HG03442 (cell line): ENCODE measurements at regions not wholly inside any gene's neighbourhood (a gene's known extent, or its start where the extent isn't known, plus 50 kb on each side); places are given as distances from the start of the nearest gene placed in this dataset.
A peak's percentile ranks its signal among the peaks of the same experiment; 100 is the strongest.
"Not testable (repeated sequence)": the region's sequence is repeated elsewhere in the genome, so short reads cannot be mapped to it uniquely, and the experiment has no call there.

Source experiments
- ATAC-seq: cut with Tn5 transposase; IDR thresholded peaks from one replicate; pipeline ENCODE4 v1.9.1; 2021; ENCODE audit warnings: mild to moderate bottlenecking, moderate library complexity; ENCODE audit not compliant: unreplicated experiment

DNA sequence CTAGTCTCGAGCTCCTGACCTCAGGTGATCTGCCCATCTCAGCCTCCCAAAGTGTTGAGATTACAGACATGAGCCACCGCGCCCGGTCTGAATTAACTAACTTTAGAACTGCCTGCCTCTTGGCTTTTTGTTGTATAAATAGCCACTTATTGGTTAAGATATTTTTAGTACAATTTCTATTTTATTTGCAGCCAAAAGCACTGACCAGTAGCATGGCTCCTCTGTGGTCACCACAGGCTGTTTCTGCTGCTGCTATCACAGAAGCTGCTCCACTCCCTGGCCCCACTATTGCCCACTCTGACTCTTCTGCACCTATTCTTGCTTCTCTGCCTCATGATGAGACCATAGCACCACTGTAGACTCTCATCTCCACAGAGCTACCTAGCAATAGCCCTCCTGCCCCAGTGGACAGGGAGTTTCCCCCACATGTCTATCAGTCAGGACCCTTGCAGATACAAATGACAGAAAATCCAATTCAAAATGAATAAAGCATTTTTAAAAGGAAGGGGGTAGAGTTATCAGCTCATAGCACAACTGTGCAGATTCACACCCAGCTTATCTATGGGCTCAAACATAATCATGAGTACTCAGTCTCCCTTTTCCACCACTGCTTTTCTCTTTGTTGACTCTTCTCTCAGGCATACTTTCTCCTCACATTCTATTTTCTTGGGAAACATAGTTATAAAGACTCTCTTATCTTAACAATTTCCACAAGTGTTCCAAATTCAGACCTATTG, 151.8 kb upstream of the EPB41L4A start:
- no peak for ATAC-seq

DNA sequence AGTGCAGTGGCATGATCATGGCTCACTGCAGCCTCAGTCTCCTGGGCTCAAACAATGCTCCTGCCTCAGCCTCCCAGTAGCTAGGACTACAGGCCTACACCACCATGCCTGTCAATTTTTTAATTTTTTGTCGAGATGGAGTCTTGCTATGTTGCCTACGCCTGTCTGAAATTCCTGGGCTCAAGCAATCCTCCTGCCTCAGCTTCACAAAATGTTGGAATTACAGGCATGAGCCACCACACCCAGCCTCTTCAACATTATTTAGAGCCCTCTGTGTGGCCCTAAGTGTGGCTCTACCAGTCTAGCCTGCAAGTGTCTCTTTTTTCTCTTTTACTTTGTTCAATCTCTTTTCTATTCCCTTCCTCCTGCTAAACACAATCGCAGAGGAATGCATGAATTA, 154.4 kb upstream of the EPB41L4A start:
- ATAC-seq, result no peak

DNA sequence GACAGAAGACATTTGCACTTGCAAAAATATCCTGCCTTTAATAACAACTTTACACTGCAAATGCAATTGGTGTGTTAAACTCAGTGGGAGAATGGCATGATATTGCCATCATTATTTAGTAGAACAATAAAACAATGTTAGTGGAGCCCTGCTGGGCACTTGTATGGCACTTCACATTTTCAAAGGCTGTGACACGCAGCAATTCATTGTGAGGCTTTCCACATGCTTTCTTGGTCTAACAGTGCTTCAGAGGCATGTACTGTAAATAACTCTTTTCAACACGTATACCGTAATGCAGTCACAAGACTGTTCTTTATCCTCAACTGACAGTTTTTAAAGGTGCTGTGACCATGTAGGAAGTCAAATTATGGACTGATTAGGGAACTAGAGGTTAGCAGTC, 155.5 kb upstream of the EPB41L4A start:
- no peak for ATAC-seq

DNA sequence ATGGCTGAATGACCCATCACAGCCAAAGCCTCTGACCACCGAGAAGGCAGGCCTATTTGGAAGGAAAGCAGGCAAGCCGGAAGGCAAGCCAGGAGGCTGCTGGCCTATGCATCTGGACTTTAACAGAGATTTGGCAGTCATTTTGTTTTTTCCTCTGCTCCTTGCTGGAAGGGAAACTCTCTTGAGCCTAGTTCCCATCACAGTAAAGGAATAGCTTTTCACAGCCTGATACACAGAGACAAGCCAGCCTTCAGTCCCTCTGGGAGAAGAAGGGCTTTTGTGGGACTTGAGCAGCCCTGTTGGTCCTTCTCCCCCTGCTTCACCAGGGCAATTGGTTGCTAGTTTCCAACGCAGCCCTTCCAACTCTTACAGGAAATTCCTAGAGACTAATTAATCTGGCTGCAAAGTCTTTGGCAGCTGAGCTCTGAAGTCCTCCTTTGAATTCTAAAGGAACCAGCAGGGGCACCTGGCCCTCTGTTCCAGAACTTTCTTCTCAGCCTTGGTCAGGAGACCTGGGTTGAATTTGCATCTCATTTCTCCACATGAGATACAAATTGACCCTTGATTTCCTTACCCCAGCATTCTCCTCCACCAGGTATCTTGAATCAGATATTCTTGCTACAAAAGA, 157.3 kb upstream of the EPB41L4A start:
- ATAC-seq, result no peak

DNA sequence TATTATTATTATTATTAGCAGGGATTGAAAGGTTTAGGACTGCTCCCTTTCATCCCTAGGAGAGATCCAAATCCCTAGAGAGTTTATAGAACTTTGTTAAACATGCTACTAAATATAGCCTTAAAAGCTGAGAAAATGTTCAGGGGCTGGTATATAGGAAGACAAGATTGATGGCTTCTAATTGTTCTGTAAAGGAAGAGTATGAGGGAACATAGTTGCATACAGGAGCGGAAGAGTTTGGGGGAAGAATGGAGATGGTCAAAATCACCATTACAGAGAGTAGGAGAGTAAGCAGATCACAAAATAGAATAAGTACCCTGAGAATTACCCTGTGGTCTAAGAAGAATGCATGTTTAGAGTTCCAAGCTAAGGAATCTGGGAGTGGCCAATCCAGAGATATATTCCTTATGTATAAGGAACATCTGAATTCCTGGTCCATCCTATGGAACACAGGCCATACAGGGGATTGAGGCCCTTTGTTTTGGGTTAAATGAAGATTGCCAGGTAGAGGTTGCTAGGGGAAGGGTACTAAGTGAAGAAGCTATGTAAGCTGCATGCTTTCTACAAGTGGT, 158.0 kb upstream of the APC start:
- ATAC-seq, result no peak

DNA sequence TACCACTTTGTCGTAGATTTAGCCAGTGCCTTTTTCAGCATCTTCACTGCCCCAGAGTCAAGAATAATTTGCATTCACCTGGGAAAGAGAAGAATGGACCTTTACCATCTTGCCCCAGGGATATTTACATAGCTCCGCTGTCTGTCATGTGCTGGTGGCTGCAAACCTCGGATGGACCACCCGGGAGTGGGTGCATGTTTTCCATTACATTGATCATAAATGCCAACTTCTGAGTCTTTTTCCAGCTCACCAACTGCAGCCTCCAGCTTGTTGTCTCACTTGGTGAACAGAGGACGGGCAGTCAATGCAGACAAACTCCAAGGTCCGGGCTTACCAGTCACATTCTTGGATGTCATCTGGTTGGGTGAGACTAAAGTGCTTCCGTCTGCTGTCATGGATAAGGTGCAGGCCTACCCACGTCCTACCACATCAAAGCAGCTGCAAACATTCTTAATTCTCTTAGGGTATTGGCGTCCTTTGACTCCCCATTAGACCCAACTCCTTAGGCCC, 155.8 kb upstream of the APC start:
- ATAC-seq, result no peak

DNA sequence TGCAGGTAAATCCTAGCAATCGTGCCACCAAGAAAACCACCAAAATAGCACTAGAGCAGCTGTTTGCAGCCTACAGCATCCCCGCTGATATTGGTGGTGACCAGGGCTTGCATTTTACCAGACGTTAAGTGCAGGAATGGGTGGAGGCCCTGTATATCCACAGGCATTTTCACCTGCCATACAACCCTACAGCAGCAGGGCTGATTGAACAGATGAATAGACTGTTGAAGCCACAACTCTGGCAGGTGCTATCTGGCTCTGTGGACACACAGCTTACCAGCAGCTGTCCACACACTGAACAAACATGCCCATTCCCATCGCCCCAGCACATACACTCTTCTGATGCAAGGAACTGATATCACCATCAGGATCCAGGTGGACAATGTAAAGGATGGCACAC, 154.5 kb upstream of the APC start:
- no peak for ATAC-seq

DNA sequence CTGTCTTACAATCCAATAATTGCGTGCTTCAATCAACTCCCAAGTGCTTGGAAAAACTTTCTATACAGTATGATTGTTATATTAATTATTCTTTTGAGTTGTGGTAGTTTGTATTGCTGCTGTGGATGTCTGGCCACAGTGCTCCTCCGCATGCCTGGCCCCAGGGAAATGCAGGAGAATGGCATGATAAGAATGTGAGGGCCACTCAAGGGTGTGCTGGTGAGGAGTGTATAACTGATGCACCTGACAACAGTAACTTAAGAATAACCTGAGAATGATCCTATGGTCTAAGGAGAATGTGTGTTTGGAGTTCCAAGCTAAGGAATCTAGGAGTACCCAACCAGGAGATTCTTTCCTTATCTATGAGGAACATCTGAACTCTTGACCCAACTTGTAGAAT, 152.9 kb upstream of the APC start:
- ATAC-seq, result no peak

DNA sequence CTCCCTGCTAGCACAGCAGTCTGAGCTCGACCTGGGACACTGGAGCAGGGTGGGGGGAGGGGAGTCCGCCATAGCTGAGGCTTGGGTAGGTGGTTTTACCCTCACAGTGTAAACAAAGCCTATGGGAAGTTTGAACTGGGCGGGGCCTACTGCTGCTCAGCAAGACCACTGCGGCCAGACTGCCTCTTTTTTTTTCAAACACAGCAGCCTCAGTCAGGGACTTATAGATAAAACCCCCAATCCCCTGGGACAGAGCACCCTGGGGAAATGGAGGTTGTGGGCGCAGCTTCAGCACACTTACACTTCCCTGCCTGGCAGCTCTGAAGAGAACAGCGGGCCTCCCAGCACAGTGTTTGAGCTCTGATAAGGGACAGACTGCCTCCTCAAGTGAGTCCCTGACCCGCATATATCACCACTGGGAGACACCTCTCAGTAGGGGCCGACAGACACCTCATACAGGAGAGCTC, 151.1 kb upstream of the APC start:
- peak; percentile 68 for ATAC-seq

DNA sequence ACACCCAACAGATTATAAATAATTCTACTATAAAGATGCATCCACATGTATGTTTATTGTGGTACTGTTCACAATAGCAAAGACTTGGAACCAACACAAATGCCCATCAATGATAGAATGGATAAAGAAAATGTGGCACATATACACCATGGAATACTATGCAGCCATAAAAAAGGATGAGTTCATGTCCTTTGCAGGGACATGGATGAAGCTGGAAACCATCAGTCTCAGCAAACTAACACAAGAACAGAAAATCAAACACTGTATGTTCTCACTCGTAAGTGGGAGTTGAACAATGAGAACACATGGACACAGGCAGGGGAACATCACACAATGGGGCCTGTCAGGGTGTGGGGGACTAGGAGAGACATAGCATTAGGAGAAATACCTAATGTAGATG, 146.8 kb upstream of the APC start:
- ATAC-seq, result not testable (repeated sequence)

DNA sequence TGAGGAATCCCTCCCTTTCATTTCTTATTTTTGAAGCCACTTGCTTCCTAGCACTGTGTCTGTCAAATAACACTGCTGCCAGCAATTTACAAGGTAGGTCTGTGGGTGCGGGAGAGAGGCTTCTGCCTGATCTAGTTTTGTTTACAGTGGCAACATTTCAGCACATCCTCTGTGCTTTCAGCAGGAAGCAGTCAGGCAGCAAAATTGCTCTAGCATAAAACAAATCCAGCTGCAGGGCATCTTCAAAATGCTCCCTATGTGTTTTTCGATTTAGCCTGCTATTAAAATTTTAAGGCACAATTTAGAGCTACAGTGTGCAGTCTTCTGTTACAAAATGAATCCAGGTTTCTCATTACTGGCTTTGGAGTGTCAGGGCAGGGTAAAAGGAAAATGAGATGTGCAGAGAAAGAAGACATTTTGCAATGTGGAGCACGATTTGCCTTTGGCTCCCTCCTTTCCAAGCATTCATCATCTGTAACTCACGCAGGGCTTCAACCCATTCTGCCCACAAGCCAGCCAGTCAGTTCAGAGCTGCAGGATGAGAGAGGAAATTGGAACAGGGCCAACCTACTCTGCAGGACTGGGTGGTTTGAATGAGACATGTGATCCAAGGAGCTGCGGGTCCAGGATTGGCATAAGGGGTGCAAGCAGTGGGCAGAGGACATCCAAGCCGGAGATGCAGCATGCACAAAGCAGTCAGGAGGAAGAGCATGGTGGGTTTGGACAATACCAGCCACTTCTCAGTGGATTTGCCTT, 143.4 kb upstream of the APC start:
- no peak for ATAC-seq

DNA sequence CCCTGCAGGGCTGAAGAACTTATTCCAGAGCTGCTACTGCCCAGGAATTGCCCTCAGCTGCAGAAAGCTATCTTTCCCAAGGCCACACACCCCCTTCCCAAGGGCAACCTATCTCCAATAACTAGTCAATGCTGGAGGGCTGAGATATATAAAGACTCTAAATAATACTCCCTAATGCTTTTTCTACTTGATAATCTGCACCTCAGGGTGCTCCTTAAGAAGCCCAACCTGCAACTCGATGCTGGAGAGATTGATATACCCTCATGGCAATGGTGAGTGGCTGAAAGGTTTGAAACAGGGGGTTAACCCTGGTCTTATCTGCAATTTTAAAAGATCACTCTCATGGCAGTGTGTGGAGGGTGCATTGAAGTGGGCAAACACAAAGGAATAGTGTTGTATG, 142.7 kb upstream of the APC start:
- ATAC-seq, result no peak

DNA sequence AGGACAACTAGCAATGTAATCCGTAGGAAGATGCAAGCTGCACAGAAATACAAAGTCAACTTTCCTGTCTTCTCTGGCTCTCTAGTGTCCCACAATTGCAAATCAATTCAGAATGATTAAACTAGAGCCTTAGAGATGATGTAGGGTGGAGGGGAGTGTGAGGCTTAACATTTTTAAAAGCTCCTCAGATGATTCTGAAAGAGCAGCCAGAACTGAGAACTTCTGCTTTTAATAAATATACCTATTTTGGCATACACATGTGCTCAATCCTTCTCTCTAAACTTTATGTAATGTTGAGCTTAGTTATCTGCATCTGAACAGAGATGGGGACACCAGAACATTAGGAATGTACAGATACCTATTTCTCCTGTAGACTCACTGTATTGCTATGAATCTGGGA, 139.9 kb upstream of the APC start:
- no peak for ATAC-seq

DNA sequence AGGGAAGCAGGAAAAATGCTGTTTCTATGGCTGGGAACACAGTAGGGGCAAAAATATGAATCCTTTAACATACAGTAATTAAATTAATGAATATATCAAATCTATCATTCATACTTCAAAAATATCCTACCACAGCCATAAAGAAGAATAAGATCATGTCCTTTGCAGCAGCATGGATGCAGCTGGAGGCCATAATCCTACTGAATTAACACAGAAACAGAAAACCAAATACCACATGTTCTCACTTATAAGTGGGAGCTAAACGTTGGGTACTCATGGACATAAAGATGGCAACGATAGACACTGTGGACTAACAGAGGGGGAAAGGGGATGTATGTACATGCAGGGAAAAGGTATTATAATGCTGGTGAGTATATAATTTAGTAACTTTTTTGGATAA, 137.2 kb upstream of the APC start:
- not testable (repeated sequence) for ATAC-seq

DNA sequence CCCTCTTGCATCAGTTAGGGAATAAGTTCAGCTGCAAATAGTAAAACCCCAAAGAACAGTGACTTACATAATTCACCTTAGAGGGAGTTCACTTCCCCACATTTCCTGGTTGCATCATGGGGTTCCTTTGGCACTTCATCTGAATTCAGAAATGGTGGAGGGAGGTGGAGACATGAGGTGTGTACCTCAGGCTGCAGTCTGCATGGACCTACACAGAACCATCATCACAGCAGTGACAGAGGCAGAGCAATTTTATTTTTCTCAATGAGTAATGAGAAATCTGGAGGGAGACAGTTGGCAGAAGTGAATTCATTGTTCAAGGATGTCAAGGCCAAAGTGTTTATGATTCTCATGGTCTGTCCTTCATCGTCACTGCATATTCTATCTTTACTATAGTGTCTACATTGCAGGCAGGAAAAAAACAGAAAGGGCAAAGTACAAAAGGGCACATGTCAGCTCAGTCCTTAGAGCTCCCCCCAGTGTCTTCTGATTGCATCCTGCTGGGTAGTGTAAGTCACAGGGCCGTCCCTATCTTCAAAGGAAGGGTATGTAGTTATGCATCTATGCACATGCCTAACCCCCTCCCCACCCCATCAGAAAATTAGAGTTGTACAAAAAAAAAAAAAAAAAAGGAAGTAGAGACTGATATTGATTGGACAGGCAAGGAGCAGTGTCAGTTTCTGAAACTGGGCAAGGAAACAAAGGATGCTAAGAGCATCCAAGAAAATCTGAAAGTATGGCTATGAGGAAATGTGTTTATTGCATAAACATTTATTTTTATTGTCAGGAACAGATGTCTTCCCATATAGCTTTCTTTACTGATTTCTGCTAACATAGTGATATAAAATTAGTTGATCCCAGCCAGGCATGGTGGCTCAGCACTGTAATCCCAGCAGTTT, 132.7 kb upstream of the APC start:
- ATAC-seq, result no peak

DNA sequence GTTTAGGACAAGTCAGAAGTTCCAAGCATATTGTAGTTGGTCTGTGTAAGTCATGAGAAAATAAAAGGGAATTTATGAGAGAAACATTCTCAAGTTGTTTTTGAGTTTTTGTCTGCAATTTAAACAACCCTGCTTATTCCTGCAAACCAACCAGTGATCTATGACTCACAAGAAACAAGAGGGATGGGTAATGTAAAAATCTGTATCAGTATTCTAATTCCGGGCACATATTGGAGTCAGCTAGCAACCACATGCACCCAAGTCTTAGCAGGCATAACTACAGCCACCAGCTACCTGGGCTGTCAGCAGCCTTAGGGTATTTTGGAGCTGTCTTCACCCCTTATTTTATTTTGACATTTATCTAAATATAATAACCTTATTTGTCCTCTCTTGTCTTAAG, 128.7 kb upstream of the APC start:
- ATAC-seq, result no peak

DNA sequence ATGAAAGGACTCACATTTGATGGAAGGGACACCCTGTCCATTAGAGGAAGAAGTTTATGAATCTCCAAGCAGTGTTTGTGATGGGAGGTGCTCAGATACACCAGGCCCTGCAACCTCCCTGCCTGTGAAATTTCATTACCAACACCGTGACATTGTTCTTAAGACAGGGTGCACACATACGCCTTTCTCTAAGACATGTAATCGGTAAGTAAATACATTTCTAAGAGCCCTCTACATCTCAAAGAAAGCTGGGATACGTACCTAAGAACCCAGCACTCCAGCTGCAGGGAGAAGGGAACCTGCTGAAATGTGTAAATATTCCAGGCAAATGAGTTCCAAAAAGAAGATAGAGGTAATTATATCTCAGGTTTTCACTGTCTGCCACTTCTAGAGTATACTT, 125.0 kb upstream of the APC start:
- no peak for ATAC-seq

DNA sequence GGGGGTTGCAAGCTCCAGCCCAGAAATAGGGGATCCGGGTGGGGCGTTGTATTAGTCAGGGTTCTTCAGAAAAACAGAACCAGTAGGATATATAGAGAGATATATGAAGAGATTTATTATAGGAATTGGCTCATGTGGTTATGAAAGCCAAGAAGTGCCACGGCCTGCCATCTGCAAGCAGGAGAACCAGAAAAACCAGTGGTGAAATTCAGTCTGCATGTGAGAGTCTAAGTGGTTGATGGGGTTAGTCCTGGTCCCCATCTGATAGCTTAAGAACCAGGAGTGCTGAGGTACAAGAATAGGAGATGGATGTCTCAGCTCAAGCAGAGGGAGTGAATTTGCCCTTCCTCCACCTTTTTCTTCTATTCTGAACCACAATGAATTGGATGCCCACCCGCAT, 123.4 kb upstream of the APC start:
- ATAC-seq, result no peak

DNA sequence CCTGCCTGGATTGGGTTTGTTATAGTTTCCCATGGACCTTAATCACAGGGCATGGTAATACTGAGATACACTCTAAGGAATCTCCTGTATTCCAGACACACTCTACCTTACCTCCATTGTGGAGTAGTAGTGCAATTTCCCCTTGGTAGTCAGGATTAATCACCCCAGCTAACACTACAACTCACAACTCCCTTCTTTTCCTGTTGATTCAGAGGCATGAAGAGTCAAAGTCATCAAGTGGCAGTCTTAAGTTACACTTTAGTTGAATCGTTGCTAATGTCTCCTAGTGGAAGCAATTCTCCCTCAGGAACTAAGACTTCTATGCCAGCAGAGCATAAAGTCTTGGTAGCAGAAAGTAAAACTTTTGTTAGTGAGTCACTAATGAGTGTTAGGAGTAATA, 122.7 kb upstream of the APC start:
- no peak for ATAC-seq

DNA sequence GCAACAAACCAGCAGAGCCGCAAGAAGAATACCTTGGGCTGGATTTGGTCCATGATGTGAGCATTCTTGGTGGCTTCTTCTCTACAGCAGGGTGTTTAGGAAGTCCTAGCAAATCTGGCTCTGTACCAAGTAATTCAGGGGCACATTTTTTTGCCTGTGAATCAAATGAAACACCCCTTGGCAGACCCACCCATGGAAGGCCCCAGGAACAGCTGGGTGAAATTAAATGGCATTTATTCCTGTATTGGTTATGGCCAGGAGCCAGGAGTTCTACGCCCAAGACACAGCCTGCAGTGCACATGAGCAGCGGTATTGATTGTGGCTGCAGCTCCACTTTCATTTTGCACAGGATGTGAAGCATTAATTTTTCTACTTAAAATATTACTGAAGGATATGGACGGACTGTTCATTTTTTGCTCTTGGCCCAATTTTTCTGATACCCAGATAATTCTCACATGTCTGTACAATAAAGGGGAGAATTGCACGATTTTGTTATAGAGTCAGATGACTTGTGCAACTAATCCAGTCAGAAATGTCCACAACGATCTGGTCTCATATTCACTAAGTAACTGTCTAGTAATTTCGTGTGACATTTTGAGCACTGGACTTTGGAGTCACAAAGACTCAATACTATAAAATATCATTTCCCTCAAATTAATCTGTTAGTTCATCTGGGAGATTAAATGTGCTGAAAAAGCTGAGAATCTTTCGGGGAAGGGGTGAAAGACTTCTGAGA, 120.7 kb upstream of the APC start:
- ATAC-seq, result no peak
